Gastrocnemius medialis (tissue), 4 donors: ENCODE measurements at regions not wholly inside any gene's neighbourhood (a gene's known extent, or its start where the extent isn't known, plus 50 kb on each side); places are given as distances from the start of the nearest gene placed in this dataset.
A peak's percentile ranks its signal among the peaks of the same experiment; 100 is the strongest.

Source experiments
- ATAC-seq, 2 donors: fragments of 150-250 bp; one replicate each; pipeline ENCODE4 v1.9.1; 2016
- DNase-seq, 2 donors: peaks; one replicate each; pipeline ENCODE4 v3.0.0-alpha.2; 2019
- H3K27ac ChIP-seq, 4 donors: fragments of 200-600 bp; sonication (generic); 1 replicate in 1 of 4; 2 replicates in 3 of 4; pipeline ENCODE4 v1.5.1; 2016 to 2018; ENCODE audit warnings: mild to moderate bottlenecking in 2 of 4, moderate library complexity in 1 of 4
- H3K27me3 ChIP-seq, 3 donors: fragments of 200-600 bp; sonication (generic) in 2 of 3; 1 replicate in 1 of 3; 2 replicates in 2 of 3; pipeline versions ENCODE4 v1.5.1 to v1.6.0; 2016 to 2019; ENCODE audit warnings: mild to moderate bottlenecking in 1 of 3, moderate library complexity in 1 of 3
- H3K36me3 ChIP-seq, 2 donors: fragments of 200-600 bp; sonication (generic) in 1 of 2; one replicate each; pipeline ENCODE4 v1.5.1; 2017 to 2018
- H3K4me1 ChIP-seq, 2 donors: fragments of 200-600 bp; sonication (generic) in 1 of 2; one replicate each; pipeline ENCODE4 v1.5.1; 2016 to 2017; ENCODE audit warnings: mild to moderate bottlenecking in 2 of 2
- H3K4me3 ChIP-seq, 4 donors: fragments of 200-600 bp; sonication (generic) in 3 of 4; 1 replicate in 1 of 4; 2 replicates in 3 of 4; pipeline ENCODE4 v1.5.1; 2016 to 2019; ENCODE audit warnings: mild to moderate bottlenecking in 2 of 4
- H3K9me3 ChIP-seq, 3 donors: fragments of 200-600 bp; sonication (generic) in 2 of 3; 1 replicate in 1 of 3; 2 replicates in 2 of 3; pipeline ENCODE4 v1.5.1; 2016 to 2019
- POLR2A ChIP-seq, 2 donors: fragments of 450-650 bp; IDR thresholded peaks; one replicate each; pipeline ENCODE4 v1.6.1; 2017; ENCODE audit warnings: antibody characterized with exemption in 2 of 2, mild to moderate bottlenecking in 2 of 2, moderate library complexity in 2 of 2
- in situ Hi-C, 4 donors: fragments of 200-750 bp; cut with MboI; loops; one replicate each; pipeline versions ENCODE4 v1.15.0 to v1.8.0; 2017; ENCODE audit warnings: low sequenced_read_pairs in 4 of 4
- intact Hi-C: fragments of 100-400 bp; cut with DNase I; formaldehyde crosslinking; loops from one replicate; pipeline ENCODE4 v1.15.1; 2023; ENCODE audit warnings: low total_unique reads
- TF ChIP-seq, protein P1 (sequence below), 5 experiments: fragments of 450-650 bp in 3 of 5; fragments of 200-600 bp in 2 of 5; sonication (generic) in 2 of 5; IDR thresholded peaks in 4 of 5; conservative IDR thresholded peaks in 1 of 5; 1 replicate in 4 of 5; 2 replicates in 1 of 5; pipeline ENCODE4 v1.5.1; 2016 to 2019; ENCODE audit warnings: antibody characterized with exemption in 5 of 5, mild to moderate bottlenecking in 3 of 5, moderate library complexity in 3 of 5

DNA sequence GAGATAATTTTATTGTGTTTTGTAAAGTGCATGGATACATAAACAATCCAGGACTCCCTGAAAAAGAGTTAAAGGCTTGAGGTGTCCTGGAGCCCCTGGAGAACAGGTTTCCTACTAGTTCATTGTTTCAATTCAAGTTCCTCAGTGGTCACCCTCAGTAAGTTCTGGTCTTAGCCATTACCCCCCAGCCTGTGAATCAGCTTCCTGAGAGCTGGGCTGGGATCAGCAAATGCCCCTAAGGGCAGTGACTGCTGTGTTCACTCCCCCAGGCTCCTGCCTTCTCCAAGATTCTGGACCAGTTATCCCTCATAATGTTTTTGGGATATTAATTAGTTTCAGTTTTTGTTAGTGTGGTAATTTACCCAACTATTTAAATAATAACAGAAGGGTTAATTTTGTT lies 151.6 kb upstream of the PRSS58 start:
- Histone ChIP-seq H3K27ac (no peak overlapping the region), H3K27me3 (no peaks in the 10 kb centered on the region), H3K4me3 (no peak overlapping the region), H3K9me3 (no peaks in the 10 kb centered on the region), H3K4me1 (peaks cover 6 to 15% of the 10 kb centered on the region in 2 donors), H3K36me3 (no peaks in the 10 kb centered on the region)
- DNase-seq (no peak), ATAC-seq (no peak)
- TF ChIP-seq POLR2A (IDR thresholded peaks at IDR 0.05), result no peak
- TF ChIP-seq, protein P1, sequence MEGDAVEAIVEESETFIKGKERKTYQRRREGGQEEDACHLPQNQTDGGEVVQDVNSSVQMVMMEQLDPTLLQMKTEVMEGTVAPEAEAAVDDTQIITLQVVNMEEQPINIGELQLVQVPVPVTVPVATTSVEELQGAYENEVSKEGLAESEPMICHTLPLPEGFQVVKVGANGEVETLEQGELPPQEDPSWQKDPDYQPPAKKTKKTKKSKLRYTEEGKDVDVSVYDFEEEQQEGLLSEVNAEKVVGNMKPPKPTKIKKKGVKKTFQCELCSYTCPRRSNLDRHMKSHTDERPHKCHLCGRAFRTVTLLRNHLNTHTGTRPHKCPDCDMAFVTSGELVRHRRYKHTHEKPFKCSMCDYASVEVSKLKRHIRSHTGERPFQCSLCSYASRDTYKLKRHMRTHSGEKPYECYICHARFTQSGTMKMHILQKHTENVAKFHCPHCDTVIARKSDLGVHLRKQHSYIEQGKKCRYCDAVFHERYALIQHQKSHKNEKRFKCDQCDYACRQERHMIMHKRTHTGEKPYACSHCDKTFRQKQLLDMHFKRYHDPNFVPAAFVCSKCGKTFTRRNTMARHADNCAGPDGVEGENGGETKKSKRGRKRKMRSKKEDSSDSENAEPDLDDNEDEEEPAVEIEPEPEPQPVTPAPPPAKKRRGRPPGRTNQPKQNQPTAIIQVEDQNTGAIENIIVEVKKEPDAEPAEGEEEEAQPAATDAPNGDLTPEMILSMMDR (IDR thresholded peaks at IDR 0.05 in 4 of 5, conservative IDR thresholded peaks at IDR 0.05 in 1 of 5), result no peak
- in situ Hi-C loops (no loop called here), intact Hi-C loops (no loop called here)

DNA sequence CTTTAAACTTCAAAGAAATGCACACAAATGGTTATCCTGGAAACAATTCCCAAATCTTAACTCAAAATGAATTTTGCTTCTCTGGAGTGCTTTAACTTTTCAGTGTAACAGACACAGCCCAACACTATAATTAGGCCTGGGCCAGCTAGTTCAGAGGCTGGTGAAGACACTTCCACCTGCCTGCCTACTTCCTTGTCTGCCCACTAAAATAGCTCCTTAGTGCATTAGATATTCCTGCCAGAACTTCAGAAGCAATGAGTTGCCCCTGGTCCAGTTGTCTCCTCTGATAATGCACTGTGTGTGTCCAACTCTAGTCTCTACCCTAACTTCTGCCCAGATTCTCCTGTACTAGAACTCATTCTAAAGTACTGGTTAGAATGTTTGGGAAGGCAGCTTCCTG lies 150.9 kb upstream of the PRSS58 start:
- TF ChIP-seq, protein P1 (IDR thresholded peaks at IDR 0.05 in 4 of 5, conservative IDR thresholded peaks at IDR 0.05 in 1 of 5), result no peak
- TF ChIP-seq POLR2A (IDR thresholded peaks at IDR 0.05), result no peak
- Histone ChIP-seq H3K27ac (peak overlapping the region in 1 of 4 donors; percentile 3), H3K27me3 (no peaks in the 10 kb centered on the region), H3K9me3 (no peaks in the 10 kb centered on the region), H3K4me3 (no peak overlapping the region), H3K36me3 (no peaks in the 10 kb centered on the region), H3K4me1 (peaks cover 6 to 15% of the 10 kb centered on the region in 2 donors)
- DNase-seq (no peak), ATAC-seq (no peak)
- intact Hi-C loops (no loop called here), in situ Hi-C loops (no loop called here)

DNA sequence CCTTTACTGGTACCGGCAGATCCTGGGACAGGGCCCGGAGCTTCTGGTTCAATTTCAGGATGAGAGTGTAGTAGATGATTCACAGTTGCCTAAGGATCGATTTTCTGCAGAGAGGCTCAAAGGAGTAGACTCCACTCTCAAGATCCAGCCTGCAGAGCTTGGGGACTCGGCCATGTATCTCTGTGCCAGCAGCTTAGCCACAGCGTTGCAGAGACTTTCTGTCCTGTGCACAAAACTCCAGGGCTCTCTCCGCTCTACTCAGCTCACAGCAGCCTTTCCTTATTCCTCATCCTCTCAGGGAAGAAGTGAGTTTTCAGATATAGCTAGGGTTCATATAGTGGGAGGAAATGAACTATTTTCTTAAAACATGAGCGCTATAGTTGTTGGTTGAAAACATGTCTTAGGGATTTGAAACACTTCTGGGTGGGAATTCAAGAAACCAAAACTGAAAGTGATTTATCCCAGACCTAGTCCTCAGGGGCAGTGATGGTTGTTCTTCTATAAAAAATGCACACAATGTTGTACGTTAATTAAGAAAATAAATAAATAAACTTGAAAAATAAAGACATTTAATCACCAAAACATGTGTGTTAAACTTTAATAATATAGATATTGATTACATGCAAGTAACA lies 150.2 kb upstream of the PRSS58 start:
- in situ Hi-C loops, result no loop called here
- DNase-seq, result no peak
- intact Hi-C loops, result no loop called here

DNA sequence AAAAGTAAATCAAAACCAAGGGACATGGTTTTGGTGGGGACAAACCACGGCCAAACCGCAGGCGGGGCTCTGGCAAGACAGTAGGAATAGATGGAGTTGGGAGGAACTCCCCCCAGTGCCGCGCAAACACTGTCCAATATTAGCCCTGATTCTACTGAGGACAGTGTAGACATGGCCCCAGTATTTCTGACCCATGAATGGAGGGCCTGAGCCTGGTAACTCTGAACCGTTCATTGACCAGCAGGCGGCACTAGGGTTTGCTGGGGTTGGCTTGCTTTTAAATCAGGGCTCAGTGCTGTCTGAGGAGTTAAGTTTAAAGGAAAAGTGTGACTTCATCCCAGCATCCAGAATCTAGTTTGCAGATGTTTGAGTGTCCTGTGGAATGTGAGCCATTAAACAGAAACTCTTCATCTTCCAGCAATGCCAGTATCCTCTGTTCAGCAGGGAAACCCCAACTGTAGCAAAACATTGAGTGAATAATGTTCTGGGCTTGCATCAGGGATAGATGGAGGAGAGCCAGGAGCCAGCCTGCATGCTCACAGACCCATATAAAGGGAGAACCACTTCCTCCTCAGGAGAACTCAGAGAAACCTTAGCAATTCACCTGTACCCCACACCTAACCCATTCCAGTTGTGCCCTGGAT lies 147.4 kb upstream of the PRSS58 start:
- Histone ChIP-seq H3K4me1 (peaks cover 6 to 15% of the 10 kb centered on the region in 2 donors), H3K4me3 (no peak overlapping the region), H3K27me3 (no peaks in the 10 kb centered on the region), H3K9me3 (no peaks in the 10 kb centered on the region), H3K36me3 (no peaks in the 10 kb centered on the region), H3K27ac (no peak overlapping the region)
- no peak for TF ChIP-seq POLR2A (IDR thresholded peaks at IDR 0.05)
- TF ChIP-seq, protein P1 (IDR thresholded peaks at IDR 0.05 in 4 of 5, conservative IDR thresholded peaks at IDR 0.05 in 1 of 5), result no peak
- intact Hi-C loops, result no loop called here
- ATAC-seq (no peak), DNase-seq (no peak)
- in situ Hi-C loops, result no loop called here

More for the DNA sequence above, 150.2 kb upstream of the PRSS58 start:
- Histone ChIP-seq H3K27me3 (no peaks in the 10 kb centered on the region), H3K4me1 (peaks cover 6 to 15% of the 10 kb centered on the region in 2 donors), H3K4me3 (peak overlapping the region; percentile 9 to 54 (median 38)), H3K36me3 (no peaks in the 10 kb centered on the region), H3K27ac (peak overlapping the region in 2 of 4 donors; percentile 17 to 46), H3K9me3 (no peaks in the 10 kb centered on the region)
- peak; percentile 66 to 76 for ATAC-seq
- TF ChIP-seq POLR2A (IDR thresholded peaks at IDR 0.05), result no peak
- TF ChIP-seq, protein P1 (IDR thresholded peaks at IDR 0.05 in 4 of 5, conservative IDR thresholded peaks at IDR 0.05 in 1 of 5), result no peak
